GM18498 (cell line): ENCODE measurements at regions not wholly inside any gene's neighbourhood (a gene's known extent, or its start where the extent isn't known, plus 50 kb on each side); places are given as distances from the start of the nearest gene placed in this dataset.
"Not testable (repeated sequence)": the region's sequence is repeated elsewhere in the genome, so short reads cannot be mapped to it uniquely, and the experiment has no call there.

Experiments
- ATAC-seq: cut with Tn5 transposase; IDR thresholded peaks from one replicate; pipeline ENCODE4 v1.9.1; 2021; ENCODE audit warnings: mild to moderate bottlenecking, moderate library complexity; ENCODE audit not compliant: unreplicated experiment

- ATAC-seq, result no peak
These were observed 201.1 kb downstream of the SPP2 start for GRCh38 chr2:234251326-234252271.

- no peak for ATAC-seq
These were observed 200.4 kb downstream of the SPP2 start for GRCh38 chr2:234250926-234251325.

GRCh38 chr2:234249873-234250272 is 199.4 kb downstream of the SPP2 start:
- no peak for ATAC-seq

- no peak for ATAC-seq
These were observed 198.7 kb downstream of the SPP2 start for GRCh38 chr2:234249034-234249735.

GRCh38 chr2:234248213-234248710 is 197.8 kb downstream of the SPP2 start:
- ATAC-seq, result not testable (repeated sequence)

- no peak for ATAC-seq
These were observed 197.1 kb downstream of the SPP2 start for GRCh38 chr2:234247453-234248180.

GRCh38 chr2:234245945-234246344 is 195.4 kb downstream of the SPP2 start:
- ATAC-seq, result no peak

- ATAC-seq, result no peak
These were observed 193.5 kb downstream of the SPP2 start for GRCh38 chr2:234243871-234244565.

- ATAC-seq, result no peak
These were observed 191.9 kb downstream of the SPP2 start for GRCh38 chr2:234242459-234242836.

- no peak for ATAC-seq
These were observed 191.4 kb downstream of the SPP2 start for GRCh38 chr2:234241656-234242458.

- ATAC-seq, result no peak
These were observed 190.4 kb downstream of the SPP2 start for GRCh38 chr2:234240917-234241316.

GRCh38 chr2:234235191-234235590 is 184.7 kb downstream of the SPP2 start:
- ATAC-seq, result no peak

GRCh38 chr2:234231460-234231859 is 181.0 kb downstream of the SPP2 start:
- no peak for ATAC-seq

- no peak for ATAC-seq
These were observed 168.5 kb downstream of the SPP2 start for GRCh38 chr2:234219046-234219310.

GRCh38 chr2:234218266-234219045 is 168.0 kb downstream of the SPP2 start:
- ATAC-seq, result no peak

- no peak for ATAC-seq
These were observed 162.0 kb downstream of the SPP2 start for GRCh38 chr2:234212534-234212933.

GRCh38 chr2:234211797-234212196 is 161.3 kb downstream of the SPP2 start:
- ATAC-seq, result no peak

GRCh38 chr2:234206738-234207137 is 156.2 kb downstream of the SPP2 start:
- ATAC-seq, result no peak

GRCh38 chr2:234204480-234204879 is 154.0 kb downstream of the SPP2 start:
- ATAC-seq, result no peak
